Renal cortical epithelial cell (primary cell): ENCODE measurements at regions not wholly inside any gene's neighbourhood (a gene's known extent, or its start where the extent isn't known, plus 50 kb on each side); places are given as distances from the start of the nearest gene placed in this dataset.
A peak's percentile ranks its signal among the peaks of the same experiment; 100 is the strongest.
"Not testable (repeated sequence)": the region's sequence is repeated elsewhere in the genome, so short reads cannot be mapped to it uniquely, and the experiment has no call there.

Experiments used
- DNase-seq: peaks from one replicate; pipeline ENCODE4 v3.0.0-alpha.2; 2011; ENCODE audit warnings: low read depth

- DNase-seq, result no peak
Observed at GRCh38 chr10:23754941-23755340, 316.1 kb downstream of the OTUD1 start.

GRCh38 chr10:23755556-23755955 lies 316.7 kb downstream of the OTUD1 start:
- DNase-seq, result peak; percentile 9

- no peak for DNase-seq
Observed at GRCh38 chr10:23768281-23768680, 329.4 kb downstream of the OTUD1 start.

- peak; percentile 19 for DNase-seq
Observed at GRCh38 chr10:23777153-23777552, 338.3 kb downstream of the OTUD1 start.

GRCh38 chr10:23779301-23779700 lies 340.4 kb downstream of the OTUD1 start:
- DNase-seq, result peak; percentile 72

- DNase-seq, result no peak
Observed at GRCh38 chr10:23780331-23780730, 341.5 kb downstream of the OTUD1 start.

- no peak for DNase-seq
Observed at GRCh38 chr10:23786594-23786993, 347.7 kb downstream of the OTUD1 start.

- DNase-seq, result no peak
Observed at GRCh38 chr10:23793577-23793976, 354.7 kb downstream of the OTUD1 start.

GRCh38 chr10:23797452-23797851 lies 358.6 kb downstream of the OTUD1 start:
- not testable (repeated sequence) for DNase-seq

- no peak for DNase-seq
Observed at GRCh38 chr10:23804125-23804524, 365.2 kb downstream of the OTUD1 start.

GRCh38 chr10:23813687-23814086 lies 374.8 kb downstream of the OTUD1 start:
- no peak for DNase-seq

GRCh38 chr10:23818484-23818883 lies 379.6 kb downstream of the OTUD1 start:
- DNase-seq, result no peak

GRCh38 chr10:23820792-23821191 lies 381.9 kb downstream of the OTUD1 start:
- DNase-seq, result no peak

GRCh38 chr10:23824822-23825221 lies 384.1 kb upstream of the KIAA1217 start:
- DNase-seq, result no peak

- DNase-seq, result peak; percentile 19
Observed at GRCh38 chr10:23826421-23826820, 382.5 kb upstream of the KIAA1217 start.

- no peak for DNase-seq
Observed at GRCh38 chr10:23829556-23829955, 379.4 kb upstream of the KIAA1217 start.

- peak; percentile 2 for DNase-seq
Observed at GRCh38 chr10:23834091-23834490, 374.8 kb upstream of the KIAA1217 start.

GRCh38 chr10:23850631-23851030 lies 358.3 kb upstream of the KIAA1217 start:
- DNase-seq, result no peak

GRCh38 chr10:23859598-23859997 lies 349.3 kb upstream of the KIAA1217 start:
- no peak for DNase-seq

- DNase-seq, result no peak
Observed at GRCh38 chr10:23864631-23865147, 344.2 kb upstream of the KIAA1217 start.

GRCh38 chr10:23866985-23867384 lies 342.0 kb upstream of the KIAA1217 start:
- DNase-seq, result not testable (repeated sequence)

GRCh38 chr10:23868121-23868520 lies 340.8 kb upstream of the KIAA1217 start:
- no peak for DNase-seq

- DNase-seq, result no peak
Observed at GRCh38 chr10:23869548-23869947, 339.4 kb upstream of the KIAA1217 start.

- no peak for DNase-seq
Observed at GRCh38 chr10:23869996-23870395, 338.9 kb upstream of the KIAA1217 start.
